IMR-90 (cell line): ENCODE measurements at regions not wholly inside any gene's neighbourhood (a gene's known extent, or its start where the extent isn't known, plus 50 kb on each side); places are given as distances from the start of the nearest gene placed in this dataset.

Experiments used
- ATAC-seq: fragments of 200-7000 bp; cut with Tn5 transposase; 2 replicates; pipeline ENCODE4 v1.9.1; 2020; ENCODE audit warnings: low read depth, mild to moderate bottlenecking, moderate library complexity
- BruUV-seq: library from RNA; stranded (reverse); fragments of 400-500 nt; replicated peaks from 2 replicates; lab custom pipeline; 2021; lab: Mats Ljungman, UMichigan
- CTCF ChIA-PET: fragments of 300-600 bp; formaldehyde crosslinking; extraction: SDS; loops from one replicate; lab custom pipeline; 2021; ENCODE audit warnings: antibody characterized with exemption; lab: Yijun Ruan, JAX
- POLR2A ChIA-PET: fragments of 300-600 bp; sonication (Branson Sonifier 250); formaldehyde crosslinking; loops from one replicate; lab custom pipeline; 2022; ENCODE audit warnings: antibody characterized with exemption; ENCODE audit not compliant: unreplicated experiment; lab: Charles Lee
- DNase-seq: peaks from one replicate; pipeline ENCODE4 v3.0.0; 2013
- H2AFZ ChIP-seq: replicated peaks from 2 replicates; pipeline ENCODE3; 2013; ENCODE audit warnings: low read length, mild to moderate bottlenecking; ENCODE audit not compliant: poor library complexity
- H2AK5ac ChIP-seq: 2 replicates; pipeline ENCODE4 v1.6.1; 2013; ENCODE audit warnings: low read depth, low read length, inconsistent platforms
- H2AK9ac ChIP-seq: replicated peaks from 2 replicates; pipeline ENCODE3; 2013; ENCODE audit warnings: mild to moderate bottlenecking, low read depth, low read length, moderate library complexity; ENCODE audit not compliant: poor library complexity
- H2BK120ac ChIP-seq: 2 replicates; pipeline ENCODE4 v1.6.1; 2013; ENCODE audit warnings: low read depth, low read length, inconsistent platforms
- H2BK15ac ChIP-seq: 3 replicates; pipeline ENCODE4 v1.6.1; 2013; ENCODE audit warnings: low read depth, low read length, inconsistent platforms
- H2BK20ac ChIP-seq: 2 replicates; pipeline ENCODE4 v1.6.1; 2013; ENCODE audit warnings: low read depth, mild to moderate bottlenecking, inconsistent platforms, low read length, moderate library complexity
- H2BK5ac ChIP-seq: 2 replicates; pipeline ENCODE4 v1.6.1; 2013; ENCODE audit warnings: mild to moderate bottlenecking, low read depth, low read length, inconsistent platforms; ENCODE audit not compliant: poor library complexity, severe bottlenecking
- H3K14ac ChIP-seq: replicated peaks from 2 replicates; pipeline ENCODE4 v1.6.1; 2013; ENCODE audit warnings: low read depth, low read length, inconsistent platforms
- H3K18ac ChIP-seq: 2 replicates; pipeline ENCODE4 v1.6.1; 2013; ENCODE audit warnings: low read depth, low read length, control low read depth
- H3K23ac ChIP-seq: 2 replicates; pipeline ENCODE4 v1.6.1; 2013; ENCODE audit warnings: low read depth, low read length, inconsistent platforms
- H3K27ac ChIP-seq: 2 replicates; pipeline ENCODE4 v1.5.1; 2013; ENCODE audit warnings: mild to moderate bottlenecking, control low read depth, low read length; ENCODE audit not compliant: insufficient read depth
- H3K27me3 ChIP-seq: 2 replicates; pipeline ENCODE4 v1.6.1; 2013; ENCODE audit warnings: low read length; ENCODE audit not compliant: control insufficient read depth, insufficient read depth
- H3K36me3 ChIP-seq: 2 replicates; pipeline ENCODE4 v1.6.1; 2013; ENCODE audit warnings: low read length, mixed read lengths; ENCODE audit not compliant: control insufficient read depth, insufficient read depth
- H3K4ac ChIP-seq: 2 replicates; pipeline ENCODE4 v1.6.1; 2013; ENCODE audit warnings: low read depth, low read length, inconsistent platforms
- H3K4me1 ChIP-seq: 2 replicates; pipeline ENCODE4 v1.6.1; 2013; ENCODE audit warnings: low read length, mixed read lengths; ENCODE audit not compliant: control insufficient read depth, insufficient read depth
- H3K4me2 ChIP-seq: 2 replicates; pipeline ENCODE4 v1.6.1; 2013; ENCODE audit warnings: low read depth, mild to moderate bottlenecking, control low read depth, low read length, moderate library complexity
- H3K4me3 ChIP-seq: 2 replicates; pipeline ENCODE4 v1.5.1; 2013; ENCODE audit warnings: low read depth, mild to moderate bottlenecking, control low read depth, low read length, moderate library complexity; ENCODE audit not compliant: insufficient read depth
- H3K56ac ChIP-seq: 2 replicates; pipeline ENCODE4 v1.6.1; 2013; ENCODE audit warnings: low read length, inconsistent platforms; ENCODE audit not compliant: insufficient read depth; ENCODE audit errors: extremely low read depth
- H3K79me1 ChIP-seq, 2 experiments: 2 replicates each; pipeline ENCODE4 v1.6.1; 2013; ENCODE audit warnings: low read length in 2 of 2, inconsistent platforms in 1 of 2, low read depth in 1 of 2
- H3K9ac ChIP-seq: 2 replicates; pipeline ENCODE4 v1.6.1; 2013; ENCODE audit warnings: low read depth, low read length, control low read depth
- H3K9me1 ChIP-seq: 2 replicates; pipeline ENCODE4 v1.6.1; 2013; ENCODE audit warnings: low read length, inconsistent platforms; ENCODE audit not compliant: insufficient read depth
- H3K9me3 ChIP-seq: 2 replicates; pipeline ENCODE4 v1.6.1; 2013; ENCODE audit warnings: low read length; ENCODE audit not compliant: control insufficient read depth, insufficient read depth
- H4K20me1 ChIP-seq: 2 replicates; pipeline ENCODE4 v1.6.1; 2013; ENCODE audit warnings: low read length, inconsistent platforms; ENCODE audit not compliant: insufficient read depth
- H4K5ac ChIP-seq: 2 replicates; pipeline ENCODE4 v1.6.1; 2013; ENCODE audit warnings: mild to moderate bottlenecking, low read depth, low read length, control low read depth
- H4K8ac ChIP-seq, 2 experiments: 2 replicates each; pipeline ENCODE4 v1.6.1; 2013; ENCODE audit warnings: low read depth in 2 of 2, low read length in 2 of 2, control low read depth in 1 of 2, inconsistent platforms in 1 of 2
- H4K91ac ChIP-seq: 2 replicates; pipeline ENCODE4 v1.6.1; 2013; ENCODE audit warnings: low read depth, low read length, inconsistent platforms; ENCODE audit not compliant: insufficient read depth
- BHLHE40 ChIP-seq: fragments of 150-350 bp; IDR thresholded peaks from 2 replicates; pipeline ENCODE4 v1.6.1; 2016; ENCODE audit warnings: mild to moderate bottlenecking, low read depth, low read length
- CEBPB ChIP-seq: IDR thresholded peaks from 2 replicates; pipeline ENCODE4 v1.6.1; 2012; ENCODE audit warnings: low read depth, low read length, improper control_type of control experiment
- CHD1 ChIP-seq: IDR thresholded peaks from 2 replicates; pipeline ENCODE4 v1.6.1; 2012; ENCODE audit warnings: low read depth, low read length, improper control_type of control experiment
- FOS ChIP-seq: fragments of 150-350 bp; IDR thresholded peaks from 2 replicates; pipeline ENCODE4 v1.6.1; 2016; ENCODE audit warnings: low read depth, low read length
- MAFK ChIP-seq: IDR thresholded peaks from 2 replicates; pipeline ENCODE4 v1.6.1; 2012; ENCODE audit warnings: low read depth, low read length, improper control_type of control experiment
- MAZ ChIP-seq: IDR thresholded peaks from 2 replicates; pipeline ENCODE4 v1.6.1; 2012; ENCODE audit warnings: low read depth, mild to moderate bottlenecking, low read length, improper control_type of control experiment, moderate library complexity, borderline replicate concordance
- RAD21 ChIP-seq: IDR thresholded peaks from 2 replicates; pipeline ENCODE4 v1.6.1; 2012; ENCODE audit warnings: low read length, improper control_type of control experiment
- RCOR1 ChIP-seq: IDR thresholded peaks from 2 replicates; pipeline ENCODE4 v1.6.1; 2012; ENCODE audit warnings: mild to moderate bottlenecking, low read length, improper control_type of control experiment; ENCODE audit not compliant: insufficient replicate concordance
- SMC3 ChIP-seq: fragments of 150-350 bp; IDR thresholded peaks from 2 replicates; pipeline ENCODE4 v1.6.1; 2016; ENCODE audit warnings: low read depth, mild to moderate bottlenecking, antibody characterized with exemption, low read length, moderate library complexity
- WGBS, 2 experiments: methylation state at CpG; one replicate each; pipeline versions ENCODE4 v1.1.5 to v1.1.7; 2013; ENCODE audit warnings: missing lambda C conversion rate in 2 of 2; ENCODE audit not compliant: insufficient read length in 1 of 2; ENCODE audit errors: extremely low coverage in 2 of 2; 5-methylcytosine and 5-hydroxymethylcytosine counted together
- dilution Hi-C: fragments of 300-500 bp; cut with HindIII; formaldehyde crosslinking; loops from one replicate; pipeline ENCODE4 v1.14.3; 2018; ENCODE audit warnings: low sequenced_read_pairs; ENCODE audit not compliant: unreplicated experiment
- in situ Hi-C: fragments of 300-500 bp; cut with MboI; formaldehyde crosslinking; loops from 3 replicates; pipeline ENCODE4 v1.14.3; 2019; ENCODE audit warnings: low sequenced_read_pairs, inconsistent platforms, mixed read lengths
- intact Hi-C: fragments of 100-400 bp; cut with micrococcal nuclease; formaldehyde crosslinking; loops from 2 replicates; pipeline ENCODE4 v1.10.0; 2022
- TF ChIP-seq, protein P1 (sequence below): fragments of 150-350 bp; IDR thresholded peaks from 2 replicates; pipeline ENCODE4 v1.6.1; 2017; ENCODE audit warnings: mild to moderate bottlenecking, antibody characterized with exemption, low read length, low read depth

DNA sequence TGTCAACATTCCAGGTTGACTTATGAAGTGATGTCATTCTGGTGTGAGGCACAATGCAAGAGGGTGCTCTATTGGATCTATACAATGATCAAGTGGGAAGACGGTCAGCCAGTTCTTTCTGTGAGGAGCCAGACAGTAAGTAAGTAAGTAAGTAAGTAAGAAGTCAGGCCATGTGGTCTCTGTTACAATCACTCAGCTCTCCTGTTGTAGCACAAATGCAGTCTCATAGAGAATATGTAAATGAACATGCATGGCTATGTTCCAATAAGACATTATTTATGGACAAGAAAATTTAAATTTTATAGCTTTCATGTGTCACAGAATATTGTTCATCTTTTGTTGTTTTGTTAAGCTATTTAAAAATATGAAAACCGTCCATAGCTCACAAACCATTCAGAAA is 399.7 kb downstream of the BTBD3 start:
- Histone ChIP-seq H3K4me1 (no peaks in the 10 kb centered on the region), H4K20me1 (no peaks in the 10 kb centered on the region), H3K9me1 (no peaks in the 10 kb centered on the region), H3K27ac (no peak overlapping the region), H4K8ac (no peak overlapping the region), H2BK20ac (no peak overlapping the region), H3K79me1 (no peaks in the 10 kb centered on the region), H3K27me3 (no peaks in the 10 kb centered on the region), H2AK5ac (no peak overlapping the region), H4K5ac (no peak overlapping the region), H3K4me2 (no peak overlapping the region), H3K4ac (no peak overlapping the region), H3K36me3 (no peaks in the 10 kb centered on the region), H2AK9ac (no peak overlapping the region), H3K56ac (no peak overlapping the region), H3K14ac (no peak overlapping the region), H4K91ac (no peak overlapping the region), H3K18ac (no peak overlapping the region), H3K4me3 (no peak overlapping the region), H2BK5ac (no peak overlapping the region), H2AFZ (no peak overlapping the region), H3K9ac (no peak overlapping the region), H3K9me3 (peaks cover 10% of the 10 kb centered on the region), H2BK15ac (no peak overlapping the region), H3K23ac (no peak overlapping the region), H2BK120ac (no peak overlapping the region)
- ATAC-seq (no peak), DNase-seq (no peak)
- WGBS, 2 experiments, result no CpG with 5 or more reads among the region's 2 CpGs
- intact Hi-C loops (no loop called here), in situ Hi-C loops (no loop called here), dilution Hi-C loops (no loop called here)
- CTCF ChIA-PET, result no interaction called here
- POLR2A ChIA-PET, result no interaction called here
- BruUV-seq, result no TSS peak
- TF ChIP-seq BHLHE40 (no peak), RAD21 (no peak), RCOR1 (no peak), SMC3 (no peak), MAZ (no peak), MAFK (no peak), CHD1 (no peak), CEBPB (no peak), FOS (no peak)
- TF ChIP-seq, protein P1, sequence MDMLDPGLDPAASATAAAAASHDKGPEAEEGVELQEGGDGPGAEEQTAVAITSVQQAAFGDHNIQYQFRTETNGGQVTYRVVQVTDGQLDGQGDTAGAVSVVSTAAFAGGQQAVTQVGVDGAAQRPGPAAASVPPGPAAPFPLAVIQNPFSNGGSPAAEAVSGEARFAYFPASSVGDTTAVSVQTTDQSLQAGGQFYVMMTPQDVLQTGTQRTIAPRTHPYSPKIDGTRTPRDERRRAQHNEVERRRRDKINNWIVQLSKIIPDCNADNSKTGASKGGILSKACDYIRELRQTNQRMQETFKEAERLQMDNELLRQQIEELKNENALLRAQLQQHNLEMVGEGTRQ, result no peak
